Activated T-cell treated with anti-CD3 and anti-CD28 coated beads, Interleukin-2, amount 50 U/mL, for 24 hours (primary cell): ENCODE measurements at regions not wholly inside any gene's neighbourhood (a gene's known extent, or its start where the extent isn't known, plus 50 kb on each side); places are given as distances from the start of the nearest gene placed in this dataset.
"Not testable (repeated sequence)": the region's sequence is repeated elsewhere in the genome, so short reads cannot be mapped to it uniquely, and the experiment has no call there.

Experiments used
- DNase-seq: peaks from one replicate; pipeline ENCODE4 v3.0.0-alpha.2; 2020
- H3K27ac Mint-ChIP-seq: 2 replicates; pipeline ENCODE4 v1.8.0; 2020; ENCODE audit warnings: mild to moderate bottlenecking, mixed read lengths
- H3K27me3 Mint-ChIP-seq: 2 replicates; pipeline ENCODE4 v1.8.0; 2020; ENCODE audit warnings: mixed read lengths
- H3K36me3 Mint-ChIP-seq: 2 replicates; pipeline ENCODE4 v1.8.0; 2020; ENCODE audit warnings: low read depth, mixed read lengths
- H3K4me1 Mint-ChIP-seq: 2 replicates; pipeline ENCODE4 v1.8.0; 2020; ENCODE audit warnings: low read depth, mixed read lengths
- H3K4me3 Mint-ChIP-seq: 2 replicates; pipeline ENCODE4 v1.8.0; 2020; ENCODE audit warnings: mild to moderate bottlenecking, moderate library complexity, mixed read lengths
- H3K9me3 Mint-ChIP-seq: 2 replicates; pipeline ENCODE4 v1.8.0; 2020; ENCODE audit warnings: mixed read lengths

DNA sequence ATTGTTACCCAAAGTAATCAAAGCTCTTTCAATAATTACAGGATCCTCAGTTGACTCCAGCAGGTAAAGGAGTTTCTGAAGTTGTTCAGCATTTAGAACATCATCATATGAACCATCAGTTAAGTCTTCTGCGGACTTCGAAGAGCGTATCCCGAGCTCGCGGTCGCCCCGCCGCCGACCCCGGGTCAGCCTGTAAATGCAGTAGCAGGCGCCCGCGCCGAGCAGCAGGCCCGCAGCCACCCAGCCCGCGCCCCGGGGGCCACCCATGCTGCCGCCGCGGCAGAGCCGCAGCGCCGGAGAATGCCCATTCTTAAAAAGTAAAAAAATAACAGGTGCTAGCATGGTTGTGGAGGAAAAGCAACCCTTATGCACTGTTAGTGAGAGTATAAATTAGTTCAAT, 444.5 kb downstream of the NSUN3 start:
- H3K4me1 Mint-ChIP-seq, H3K9me3 Mint-ChIP-seq, H3K27me3 Mint-ChIP-seq, H3K4me3 Mint-ChIP-seq, H3K27ac Mint-ChIP-seq, H3K36me3 Mint-ChIP-seq, DNase-seq: not testable (repeated sequence)

DNA sequence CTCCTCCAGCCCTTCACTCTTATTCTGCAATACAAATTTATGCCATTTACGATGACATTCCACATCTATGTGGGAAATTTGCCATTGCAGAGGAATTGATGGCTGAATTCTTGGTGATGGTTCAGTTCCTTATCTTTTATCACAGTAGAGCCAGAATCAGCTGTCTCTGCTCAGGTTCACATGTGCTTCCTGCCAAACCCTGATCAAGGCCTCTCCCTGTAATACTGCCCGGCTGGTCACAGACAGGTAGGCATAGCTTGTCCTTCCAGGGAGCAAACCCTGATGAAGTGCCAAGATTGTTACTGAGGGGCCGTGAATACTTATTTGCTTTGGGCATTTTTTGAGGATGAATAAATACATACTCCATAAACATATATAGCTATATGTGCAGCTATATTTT, 450.0 kb downstream of the NSUN3 start:
- Mint-ChIP-seq H3K27ac (no peak overlapping the region), H3K4me1 (no peaks in the 10 kb centered on the region), H3K4me3 (no peak overlapping the region), H3K27me3 (no peaks in the 10 kb centered on the region), H3K36me3 (no peaks in the 10 kb centered on the region), H3K9me3 (no peaks in the 10 kb centered on the region)
- DNase-seq: no peak

DNA sequence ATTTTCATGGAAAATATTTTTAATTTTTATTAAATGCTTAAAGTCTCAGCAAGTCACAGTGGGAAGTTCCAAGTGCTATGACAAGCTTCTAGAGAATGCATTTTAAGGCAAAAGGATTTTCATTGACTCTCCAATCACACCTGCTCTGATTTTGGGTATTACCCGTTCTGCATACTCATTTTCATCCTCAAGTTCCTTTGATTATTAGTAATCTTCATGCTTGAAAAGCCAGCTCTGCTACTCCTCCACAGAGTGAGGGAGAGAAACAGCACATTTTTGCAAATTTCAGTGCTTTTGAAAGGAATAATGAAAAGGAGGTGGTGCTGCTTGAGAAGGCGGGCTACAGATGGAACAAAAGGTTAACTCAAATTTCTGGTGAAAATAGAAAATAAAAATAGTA, 450.7 kb downstream of the NSUN3 start:
- Mint-ChIP-seq H3K27ac (no peak overlapping the region), H3K4me1 (no peaks in the 10 kb centered on the region), H3K36me3 (no peaks in the 10 kb centered on the region), H3K9me3 (no peaks in the 10 kb centered on the region), H3K4me3 (no peak overlapping the region), H3K27me3 (no peaks in the 10 kb centered on the region)
- no peak for DNase-seq

DNA sequence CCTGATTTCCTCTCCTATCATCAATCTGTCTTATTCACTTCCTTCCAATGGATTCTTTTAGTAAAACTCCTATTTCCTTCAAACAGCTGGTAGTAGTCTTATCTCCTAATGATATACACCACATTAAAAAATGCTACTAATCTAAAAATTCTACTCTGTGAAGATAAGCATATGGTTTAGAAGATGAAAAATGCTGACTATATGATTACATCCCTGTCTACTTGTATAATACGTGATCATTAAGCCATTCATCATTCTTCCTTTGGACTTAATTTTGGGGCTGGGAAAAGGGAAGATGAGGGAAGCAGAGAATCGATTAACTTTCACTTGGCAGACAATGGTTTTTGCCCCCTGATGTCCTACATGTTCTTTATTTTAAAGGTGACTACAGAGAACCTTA, 453.1 kb downstream of the NSUN3 start:
- Mint-ChIP-seq H3K4me1 (no peaks in the 10 kb centered on the region), H3K9me3 (no peaks in the 10 kb centered on the region), H3K4me3 (no peak overlapping the region), H3K36me3 (no peaks in the 10 kb centered on the region), H3K27ac (no peak overlapping the region), H3K27me3 (no peaks in the 10 kb centered on the region)
- no peak for DNase-seq

DNA sequence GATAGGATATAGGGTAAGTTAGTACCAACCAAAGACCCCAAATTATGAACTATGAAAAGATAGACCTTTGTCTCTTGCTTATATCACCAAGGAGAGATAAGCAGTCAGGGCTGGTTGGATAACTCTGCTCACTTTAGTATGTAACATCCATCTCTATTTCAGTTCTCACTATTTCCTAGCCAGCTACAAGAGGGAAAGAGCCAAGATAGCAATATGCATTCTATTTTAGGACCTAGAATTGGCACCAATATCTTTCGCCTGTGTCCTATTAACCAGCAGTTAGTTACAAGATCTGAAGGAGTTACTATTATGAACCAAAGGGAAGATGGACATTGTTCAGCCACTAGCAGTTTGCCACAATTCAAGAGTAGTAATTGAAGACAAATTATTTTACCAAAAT, 457.5 kb downstream of the NSUN3 start:
- Mint-ChIP-seq H3K27ac (no peak overlapping the region), H3K9me3 (no peaks in the 10 kb centered on the region), H3K4me3 (no peak overlapping the region), H3K36me3 (no peaks in the 10 kb centered on the region), H3K4me1 (no peaks in the 10 kb centered on the region), H3K27me3 (no peaks in the 10 kb centered on the region)
- no peak for DNase-seq

DNA sequence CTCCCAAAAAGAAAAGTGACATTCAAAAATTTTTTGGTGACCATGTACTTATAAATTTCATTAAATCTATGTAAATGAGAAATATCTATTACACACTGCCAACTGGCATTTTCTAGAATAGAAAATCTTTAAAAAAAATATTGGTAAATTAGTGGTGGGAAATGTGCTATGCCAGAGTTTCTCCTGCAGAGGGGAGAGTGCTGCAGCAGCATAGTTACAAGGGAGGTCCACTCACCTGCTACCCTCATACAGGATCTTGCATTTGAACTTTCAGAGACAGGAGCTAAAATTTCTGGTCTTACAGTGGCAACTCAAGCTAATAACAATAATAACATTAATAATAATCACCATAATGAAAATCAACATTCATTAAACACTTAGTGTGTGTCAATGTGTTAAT, 459.6 kb downstream of the NSUN3 start:
- H3K27ac Mint-ChIP-seq: no peak overlapping the region
- no peaks in the 10 kb centered on the region for H3K27me3 Mint-ChIP-seq
- H3K9me3 Mint-ChIP-seq: peaks cover 2% of the 10 kb centered on the region
- no peak overlapping the region for H3K4me3 Mint-ChIP-seq
- no peak for DNase-seq
- H3K4me1 Mint-ChIP-seq: no peaks in the 10 kb centered on the region
- H3K36me3 Mint-ChIP-seq: no peaks in the 10 kb centered on the region

DNA sequence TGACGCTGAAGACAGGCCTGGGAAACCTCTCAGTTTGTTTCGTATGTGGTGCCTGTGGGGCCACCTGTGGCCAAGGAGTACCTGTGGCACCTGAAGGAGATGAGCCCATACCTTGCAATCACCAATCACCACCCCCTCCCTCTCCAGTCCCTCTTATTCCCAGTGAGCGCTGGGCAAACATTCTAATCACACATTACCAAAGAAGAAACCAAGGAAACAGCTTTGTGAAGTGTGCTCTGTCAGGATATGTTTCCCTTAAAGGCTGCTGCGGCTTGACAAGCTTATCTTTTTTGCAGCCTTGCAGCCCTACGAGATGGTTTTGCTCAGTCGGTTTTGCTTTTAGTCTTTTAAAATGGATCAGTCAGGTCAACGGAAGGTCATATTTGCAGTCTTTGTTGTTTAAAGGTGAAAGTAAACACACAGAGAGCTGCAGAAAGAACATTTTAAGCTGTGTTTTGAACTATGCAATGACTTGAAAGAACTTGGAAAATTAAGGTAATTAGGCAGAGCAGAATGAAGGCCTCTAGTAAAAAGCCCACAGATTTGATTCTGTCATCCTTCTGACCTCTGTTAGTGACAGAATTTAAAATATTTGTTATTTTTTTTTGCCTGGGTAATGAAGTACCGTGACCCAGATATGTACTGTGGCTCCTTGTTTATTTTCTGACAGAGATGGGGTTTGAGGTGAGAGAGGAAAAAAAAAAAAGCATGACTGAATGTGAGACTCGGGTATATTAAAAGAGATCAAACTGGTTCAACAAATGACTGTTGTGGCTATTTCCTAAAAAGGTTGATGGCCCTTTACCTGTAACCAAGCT, 461.4 kb downstream of the NSUN3 start:
- no peak overlapping the region for H3K4me3 Mint-ChIP-seq
- H3K4me1 Mint-ChIP-seq: no peaks in the 10 kb centered on the region

DNA sequence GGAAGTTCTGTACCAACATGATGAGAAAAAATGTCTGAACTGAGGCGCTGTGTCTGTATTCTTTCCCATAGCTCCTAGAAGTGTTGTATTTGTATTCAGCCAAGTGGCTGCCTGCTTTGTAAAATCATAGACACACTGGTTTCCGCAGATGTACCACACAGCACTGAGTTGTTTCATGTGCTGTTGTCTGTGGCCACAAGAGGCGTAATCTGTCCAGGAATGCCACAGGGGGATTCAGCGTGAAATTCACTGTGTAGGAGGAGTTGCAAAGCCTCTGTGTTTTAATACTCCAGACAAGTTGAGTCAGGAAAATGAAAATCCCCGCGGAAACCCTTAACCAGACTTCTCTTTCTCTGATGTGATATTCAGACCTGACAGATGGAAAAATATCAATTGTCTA, 462.2 kb downstream of the NSUN3 start:
- no peak overlapping the region for H3K4me3 Mint-ChIP-seq

More for the DNA sequence above, 461.4 kb downstream of the NSUN3 start:
- Mint-ChIP-seq H3K36me3 (no peaks in the 10 kb centered on the region), H3K27me3 (no peaks in the 10 kb centered on the region), H3K9me3 (peaks cover 2% of the 10 kb centered on the region), H3K27ac (no peak overlapping the region)
- DNase-seq: no peak

DNA sequence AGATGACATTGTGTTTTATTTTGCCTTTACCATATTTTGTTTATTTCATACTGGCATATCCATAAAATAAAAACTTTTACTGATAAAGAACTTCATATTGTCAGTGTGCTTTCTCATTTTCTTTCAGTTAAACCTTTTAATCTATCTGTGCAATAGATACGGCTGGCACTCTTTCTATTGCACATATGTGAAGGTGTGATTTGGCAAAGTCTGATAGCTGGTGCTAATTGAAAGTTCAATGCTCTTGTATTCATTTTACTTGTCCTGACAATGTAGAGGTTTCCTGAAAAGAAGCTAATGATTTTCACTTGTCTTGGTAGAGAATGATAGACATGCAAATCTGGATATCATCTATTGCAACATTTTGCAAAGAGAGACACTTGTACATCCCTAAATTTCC, 467.0 kb downstream of the NSUN3 start:
- Mint-ChIP-seq H3K27ac (no peak overlapping the region), H3K36me3 (no peaks in the 10 kb centered on the region), H3K4me3 (no peak overlapping the region), H3K9me3 (peaks cover 2% of the 10 kb centered on the region), H3K27me3 (no peaks in the 10 kb centered on the region), H3K4me1 (no peaks in the 10 kb centered on the region)
- no peak for DNase-seq

More for the DNA sequence above, 462.2 kb downstream of the NSUN3 start:
- no peak overlapping the region for H3K27ac Mint-ChIP-seq
- no peaks in the 10 kb centered on the region for H3K36me3 Mint-ChIP-seq
- no peaks in the 10 kb centered on the region for H3K27me3 Mint-ChIP-seq
- no peaks in the 10 kb centered on the region for H3K4me1 Mint-ChIP-seq
- no peak for DNase-seq
- peaks cover 2% of the 10 kb centered on the region for H3K9me3 Mint-ChIP-seq

DNA sequence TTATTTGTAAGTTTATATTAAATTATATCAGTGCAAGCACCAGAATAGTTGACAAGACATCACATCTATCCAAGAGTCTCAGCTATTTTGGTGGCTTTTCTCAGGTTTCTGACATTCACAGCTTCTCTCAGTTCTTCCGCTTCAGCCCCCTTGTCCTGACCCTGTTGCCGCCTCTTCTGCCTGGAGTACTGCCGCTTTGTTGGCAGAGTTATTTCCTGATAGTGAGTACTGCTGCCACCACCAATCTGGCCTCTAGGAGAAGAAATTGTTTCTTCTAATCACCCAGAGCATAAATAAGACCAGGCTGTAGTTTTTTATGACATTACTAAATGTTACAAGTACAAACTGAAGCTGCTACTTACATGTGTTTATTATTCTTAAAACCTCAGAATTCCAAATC, 470.1 kb downstream of the NSUN3 start:
- Mint-ChIP-seq H3K4me3 (no peak overlapping the region), H3K4me1 (no peaks in the 10 kb centered on the region), H3K27me3 (no peaks in the 10 kb centered on the region), H3K27ac (no peak overlapping the region), H3K36me3 (no peaks in the 10 kb centered on the region), H3K9me3 (no peaks in the 10 kb centered on the region)
- DNase-seq: no peak

DNA sequence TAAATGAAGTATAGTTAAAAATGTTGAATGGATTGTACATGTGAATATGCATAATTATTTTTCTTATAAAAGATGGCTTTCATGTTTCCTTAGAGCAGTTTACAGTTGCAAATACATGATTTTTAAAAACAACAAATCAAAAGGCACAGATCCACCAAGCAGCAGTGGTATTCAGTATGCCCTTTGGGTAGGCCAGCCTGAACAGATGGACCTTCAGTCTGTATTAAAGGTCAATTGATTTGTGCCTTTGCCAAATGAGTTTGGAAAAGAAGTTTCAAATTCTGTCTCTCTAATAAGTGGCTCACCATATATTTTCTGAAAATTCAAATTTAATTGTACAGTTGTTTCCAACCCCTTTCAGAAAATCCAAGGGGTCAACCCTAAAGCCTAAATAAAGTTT, 477.1 kb downstream of the NSUN3 start:
- Mint-ChIP-seq H3K36me3 (no peaks in the 10 kb centered on the region), H3K4me1 (no peaks in the 10 kb centered on the region), H3K9me3 (peaks cover 11% of the 10 kb centered on the region), H3K27me3 (no peaks in the 10 kb centered on the region), H3K27ac (no peak overlapping the region), H3K4me3 (no peak overlapping the region)
- DNase-seq: no peak

DNA sequence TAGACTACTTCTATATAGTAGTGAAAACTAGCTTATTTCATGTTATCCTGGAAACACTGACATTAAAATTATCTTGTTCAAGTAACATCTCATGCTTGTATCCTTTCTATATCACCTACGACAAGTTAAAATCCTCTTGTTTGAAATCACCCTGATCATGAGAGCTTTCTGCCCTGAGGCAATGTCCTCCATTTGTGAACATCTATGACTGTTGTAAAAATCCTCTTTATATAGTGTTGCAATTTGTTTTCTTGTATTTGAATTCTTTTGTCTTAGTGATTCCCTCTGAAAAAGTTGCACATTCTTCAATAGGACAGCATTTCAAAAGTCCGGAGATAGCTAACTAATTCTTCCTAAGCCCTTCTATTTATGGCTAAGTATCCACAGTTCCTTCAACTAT, 480.3 kb downstream of the NSUN3 start:
- Mint-ChIP-seq H3K27ac (no peak overlapping the region), H3K4me1 (no peaks in the 10 kb centered on the region)

DNA sequence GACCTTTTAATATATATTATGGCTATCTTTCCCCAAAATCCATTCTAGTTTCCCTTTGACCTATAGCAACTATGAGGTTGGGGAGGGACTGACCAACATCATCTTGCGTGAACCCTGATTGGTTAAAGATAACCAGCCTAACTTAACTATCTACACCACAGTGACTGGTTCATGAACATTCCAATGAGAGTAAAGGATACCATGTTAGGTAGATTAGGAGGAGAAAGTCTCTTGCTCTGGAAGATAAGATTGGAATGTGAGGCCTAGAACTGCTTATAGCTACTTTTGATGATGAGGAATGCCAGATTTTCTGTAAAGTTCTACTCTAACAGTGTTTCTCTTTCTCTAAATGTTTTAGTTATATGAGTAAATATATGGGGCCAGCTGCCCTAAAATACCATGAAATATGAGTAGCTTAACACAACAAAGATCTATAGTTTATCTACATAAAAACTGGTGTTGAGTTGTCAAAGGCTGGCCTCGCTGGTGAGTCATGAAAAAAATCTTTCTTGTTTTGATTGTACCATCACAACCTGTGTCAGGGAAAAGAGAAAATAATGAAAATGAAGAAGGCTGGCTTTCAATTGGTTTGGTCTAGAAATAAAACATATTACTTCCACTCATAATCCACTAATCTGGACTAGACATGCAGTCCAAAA, 481.4 kb downstream of the NSUN3 start:
- no peak overlapping the region for H3K27ac Mint-ChIP-seq

More for the DNA sequence above, 480.3 kb downstream of the NSUN3 start:
- H3K27me3 Mint-ChIP-seq: no peaks in the 10 kb centered on the region
- no peaks in the 10 kb centered on the region for H3K36me3 Mint-ChIP-seq
- H3K4me3 Mint-ChIP-seq: no peak overlapping the region
- H3K9me3 Mint-ChIP-seq: peaks cover 15% of the 10 kb centered on the region
- no peak for DNase-seq

DNA sequence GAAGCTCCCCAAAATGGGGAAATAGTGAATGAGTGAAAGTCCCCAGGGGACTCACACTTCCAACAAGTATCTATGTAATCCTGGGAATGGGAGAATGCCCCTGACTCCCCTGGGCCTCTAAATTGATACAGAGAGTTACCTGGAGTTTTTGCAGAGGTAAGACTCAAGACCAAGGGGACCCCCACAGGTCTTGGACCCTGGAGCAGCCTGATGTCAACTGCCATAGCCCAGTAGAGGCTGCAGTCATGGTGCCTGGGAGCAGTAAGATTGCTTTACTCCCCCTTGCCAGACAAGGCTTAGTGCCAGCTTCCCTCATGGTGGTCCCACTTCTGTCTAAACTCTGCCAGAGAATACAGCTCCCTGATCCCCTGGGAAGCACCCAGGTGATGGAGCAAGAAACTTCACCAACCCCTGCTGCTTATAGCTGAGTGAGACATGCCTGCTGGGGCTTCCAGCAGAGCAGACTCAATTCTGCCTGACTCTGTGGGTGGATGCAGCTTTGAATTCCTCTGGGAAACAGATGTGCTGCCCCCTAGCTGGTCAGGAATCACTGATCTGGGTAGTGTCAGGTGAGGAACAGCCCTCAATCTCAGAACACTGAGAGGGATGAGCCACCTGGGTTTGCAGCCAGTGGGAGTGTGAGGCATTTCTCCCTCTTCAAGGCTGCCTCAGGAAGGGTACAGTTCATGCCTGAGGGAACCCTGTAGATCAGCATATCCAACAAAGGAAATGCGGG, 485.9 kb downstream of the NSUN3 start:
- Mint-ChIP-seq H3K36me3 (no peaks in the 10 kb centered on the region), H3K27me3 (no peaks in the 10 kb centered on the region), H3K9me3 (peaks cover 25% of the 10 kb centered on the region), H3K4me1 (no peaks in the 10 kb centered on the region), H3K27ac (no peak overlapping the region), H3K4me3 (no peak overlapping the region)
- no peak for DNase-seq

More for the DNA sequence above, 481.4 kb downstream of the NSUN3 start:
- Mint-ChIP-seq H3K4me3 (no peak overlapping the region), H3K4me1 (no peaks in the 10 kb centered on the region), H3K27me3 (no peaks in the 10 kb centered on the region), H3K36me3 (no peaks in the 10 kb centered on the region), H3K9me3 (peaks cover 21% of the 10 kb centered on the region)
- DNase-seq: no peak

DNA sequence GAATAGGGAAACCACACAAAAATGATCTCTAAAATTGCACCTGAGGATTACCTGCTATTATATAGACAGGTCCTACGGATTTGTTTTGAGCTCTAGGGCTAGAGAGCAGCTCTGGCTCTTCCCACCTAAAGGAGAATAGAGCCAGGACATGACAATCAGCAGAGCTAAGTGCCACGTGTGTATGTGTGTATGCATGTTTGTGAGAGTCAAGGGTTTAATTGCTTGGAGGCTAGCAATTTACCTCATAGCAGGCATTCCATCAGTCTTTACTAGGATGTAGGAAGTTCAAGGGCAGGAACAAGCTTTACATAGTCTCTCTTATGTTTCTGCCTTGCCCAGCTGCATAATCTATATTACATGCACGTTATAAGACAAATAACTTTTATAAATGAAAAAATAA, 498.2 kb downstream of the NSUN3 start:
- H3K36me3 Mint-ChIP-seq: no peaks in the 10 kb centered on the region
- no peak for DNase-seq
- no peaks in the 10 kb centered on the region for H3K4me1 Mint-ChIP-seq
- H3K9me3 Mint-ChIP-seq: peaks cover 11% of the 10 kb centered on the region
- H3K4me3 Mint-ChIP-seq: no peak overlapping the region
- H3K27me3 Mint-ChIP-seq: no peaks in the 10 kb centered on the region
- no peak overlapping the region for H3K27ac Mint-ChIP-seq
